Neural progenitor cell (in vitro differentiated cells): ENCODE measurements at regions not wholly inside any gene's neighbourhood (a gene's known extent, or its start where the extent isn't known, plus 50 kb on each side); places are given as distances from the start of the nearest gene placed in this dataset.
A peak's percentile ranks its signal among the peaks of the same experiment; 100 is the strongest.

Source experiments
- DNase-seq: peaks from one replicate; pipeline ENCODE4 v3.0.0-alpha.2; 2016; ENCODE audit warnings: low spot score
- H2AFZ ChIP-seq: fragments of 200-600 bp; sonication (generic); replicated peaks from 2 replicates; pipeline ENCODE4 v1.6.1; 2016; ENCODE audit warnings: antibody characterized with exemption
- H3F3A ChIP-seq: fragments of 200-600 bp; sonication (generic); 2 replicates; pipeline ENCODE4 v1.6.1; 2016; ENCODE audit warnings: antibody characterized with exemption, low read depth
- H3K27ac ChIP-seq: fragments of 200-600 bp; sonication (generic); 2 replicates; pipeline ENCODE4 v1.5.1; 2016; ENCODE audit warnings: mild to moderate bottlenecking
- H3K27me3 ChIP-seq: fragments of 200-600 bp; sonication (generic); 2 replicates; pipeline ENCODE4 v1.6.1; 2016; ENCODE audit warnings: mild to moderate bottlenecking, moderate library complexity
- H3K36me3 ChIP-seq: fragments of 200-600 bp; sonication (generic); 2 replicates; pipeline ENCODE4 v1.5.1; 2016
- H3K4me1 ChIP-seq: fragments of 200-600 bp; sonication (generic); 2 replicates; pipeline ENCODE4 v1.6.1; 2016; ENCODE audit warnings: mixed run types
- H3K4me2 ChIP-seq: fragments of 200-600 bp; sonication (generic); 2 replicates; pipeline ENCODE4 v1.6.1; 2016
- H3K4me3 ChIP-seq: fragments of 200-600 bp; sonication (generic); 2 replicates; pipeline ENCODE4 v1.5.1; 2016
- H3K79me2 ChIP-seq: fragments of 200-600 bp; sonication (generic); 2 replicates; pipeline ENCODE4 v1.6.1; 2016; ENCODE audit warnings: low read depth
- H3K9ac ChIP-seq: fragments of 200-600 bp; sonication (generic); 2 replicates; pipeline ENCODE4 v1.6.1; 2016
- H3K9me3 ChIP-seq: fragments of 200-600 bp; sonication (generic); 2 replicates; pipeline ENCODE4 v1.5.1; 2016; ENCODE audit warnings: low read depth
- H4K20me1 ChIP-seq: fragments of 200-600 bp; sonication (generic); 2 replicates; pipeline ENCODE4 v1.6.1; 2016; ENCODE audit warnings: low read depth
- H3K27ac Mint-ChIP-seq: 3 replicates; pipeline ENCODE4 v1.8.0; 2021; ENCODE audit warnings: mixed read lengths
- H3K27me3 Mint-ChIP-seq: 2 replicates; pipeline ENCODE4 v1.8.0; 2022; ENCODE audit warnings: low read depth, mild to moderate bottlenecking, inconsistent platforms, moderate library complexity, mixed read lengths; ENCODE audit not compliant: insufficient read depth
- H3K36me3 Mint-ChIP-seq: 3 replicates; pipeline ENCODE4 v1.8.0; 2021; ENCODE audit warnings: mixed read lengths
- H3K4me1 Mint-ChIP-seq: 3 replicates; pipeline ENCODE4 v1.8.0; 2021; ENCODE audit warnings: mixed read lengths
- H3K4me3 Mint-ChIP-seq: 3 replicates; pipeline ENCODE4 v1.8.0; 2021; ENCODE audit warnings: mild to moderate bottlenecking, moderate library complexity, mixed read lengths
- H3K9me3 Mint-ChIP-seq: 3 replicates; pipeline ENCODE4 v1.8.0; 2020; ENCODE audit warnings: mixed read lengths
- EZH2 ChIP-seq: fragments of 200-600 bp; sonication (generic); IDR thresholded peaks from 2 replicates; pipeline ENCODE4 v1.6.1; 2017; ENCODE audit warnings: antibody characterized with exemption, mild to moderate bottlenecking, moderate library complexity
- EZH2phosphoT487 ChIP-seq: fragments of 200-600 bp; sonication (generic); IDR thresholded peaks from 2 replicates; pipeline ENCODE4 v1.6.1; 2017; ENCODE audit warnings: antibody characterized with exemption
- TF ChIP-seq, protein P1 (sequence below): fragments of 200-600 bp; sonication (generic); IDR thresholded peaks from 2 replicates; pipeline ENCODE4 v1.5.1; 2017; ENCODE audit warnings: antibody characterized with exemption, mild to moderate bottlenecking

DNA sequence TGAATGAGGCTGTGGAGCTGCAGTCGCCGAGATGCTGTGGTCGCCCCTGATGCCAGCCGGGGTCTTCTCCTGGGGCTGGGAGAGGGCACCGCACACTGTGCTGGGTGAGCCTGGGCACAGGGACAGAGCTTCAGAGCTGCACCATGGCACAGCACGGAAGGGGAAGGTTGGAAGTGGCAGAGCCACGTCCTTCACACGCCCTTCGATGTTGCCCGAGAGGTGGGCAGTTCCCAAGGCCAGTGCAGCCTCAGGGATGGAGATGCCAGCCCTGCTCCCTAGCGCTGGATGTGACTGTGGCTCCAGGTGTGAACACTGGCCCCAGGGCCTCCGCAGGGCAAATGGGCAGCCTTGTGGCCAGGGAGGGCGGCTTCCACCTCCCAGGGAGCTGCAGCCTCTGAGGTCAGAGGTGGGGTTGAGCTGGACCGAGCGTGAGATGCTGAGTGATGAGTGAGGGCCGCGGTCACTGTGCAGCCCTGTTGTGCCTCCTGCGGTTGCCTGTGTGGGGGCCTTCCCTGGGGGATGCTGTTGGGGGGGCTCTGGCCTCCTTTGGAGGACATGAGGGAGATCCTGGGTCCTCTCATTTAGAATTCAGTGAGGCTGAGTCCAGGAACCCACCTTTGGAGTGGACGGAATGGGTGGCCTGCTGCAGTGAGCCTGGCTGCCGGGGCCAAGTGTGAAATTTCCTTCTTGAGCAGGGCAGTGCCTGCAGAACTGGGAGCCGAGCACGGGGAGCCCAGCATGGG is 1090.0 kb downstream of the BRD1 start:
- Mint-ChIP-seq H3K27ac (no peak overlapping the region), H3K27me3 (peaks cover 3% of the 10 kb centered on the region), H3K9me3 (no peaks in the 10 kb centered on the region), H3K4me1 (no peaks in the 10 kb centered on the region), H3K4me3 (no peak overlapping the region), H3K36me3 (peaks cover 9% of the 10 kb centered on the region)
- Histone ChIP-seq H3K4me2 (no peak overlapping the region), H3K4me3 (no peak overlapping the region), H3K4me1 (no peaks in the 10 kb centered on the region), H3K79me2 (no peaks in the 10 kb centered on the region), H3K27ac (no peak overlapping the region), H3K27me3 (no peaks in the 10 kb centered on the region), H2AFZ (no peak overlapping the region), H3K9ac (no peak overlapping the region), H4K20me1 (no peaks in the 10 kb centered on the region), H3K36me3 (no peaks in the 10 kb centered on the region), H3F3A (no peaks in the 10 kb centered on the region), H3K9me3 (no peaks in the 10 kb centered on the region)
- TF ChIP-seq EZH2phosphoT487 = no peak
- TF ChIP-seq, protein P1, sequence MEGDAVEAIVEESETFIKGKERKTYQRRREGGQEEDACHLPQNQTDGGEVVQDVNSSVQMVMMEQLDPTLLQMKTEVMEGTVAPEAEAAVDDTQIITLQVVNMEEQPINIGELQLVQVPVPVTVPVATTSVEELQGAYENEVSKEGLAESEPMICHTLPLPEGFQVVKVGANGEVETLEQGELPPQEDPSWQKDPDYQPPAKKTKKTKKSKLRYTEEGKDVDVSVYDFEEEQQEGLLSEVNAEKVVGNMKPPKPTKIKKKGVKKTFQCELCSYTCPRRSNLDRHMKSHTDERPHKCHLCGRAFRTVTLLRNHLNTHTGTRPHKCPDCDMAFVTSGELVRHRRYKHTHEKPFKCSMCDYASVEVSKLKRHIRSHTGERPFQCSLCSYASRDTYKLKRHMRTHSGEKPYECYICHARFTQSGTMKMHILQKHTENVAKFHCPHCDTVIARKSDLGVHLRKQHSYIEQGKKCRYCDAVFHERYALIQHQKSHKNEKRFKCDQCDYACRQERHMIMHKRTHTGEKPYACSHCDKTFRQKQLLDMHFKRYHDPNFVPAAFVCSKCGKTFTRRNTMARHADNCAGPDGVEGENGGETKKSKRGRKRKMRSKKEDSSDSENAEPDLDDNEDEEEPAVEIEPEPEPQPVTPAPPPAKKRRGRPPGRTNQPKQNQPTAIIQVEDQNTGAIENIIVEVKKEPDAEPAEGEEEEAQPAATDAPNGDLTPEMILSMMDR = no peak
- no peak for TF ChIP-seq EZH2
- DNase-seq = no peak

DNA sequence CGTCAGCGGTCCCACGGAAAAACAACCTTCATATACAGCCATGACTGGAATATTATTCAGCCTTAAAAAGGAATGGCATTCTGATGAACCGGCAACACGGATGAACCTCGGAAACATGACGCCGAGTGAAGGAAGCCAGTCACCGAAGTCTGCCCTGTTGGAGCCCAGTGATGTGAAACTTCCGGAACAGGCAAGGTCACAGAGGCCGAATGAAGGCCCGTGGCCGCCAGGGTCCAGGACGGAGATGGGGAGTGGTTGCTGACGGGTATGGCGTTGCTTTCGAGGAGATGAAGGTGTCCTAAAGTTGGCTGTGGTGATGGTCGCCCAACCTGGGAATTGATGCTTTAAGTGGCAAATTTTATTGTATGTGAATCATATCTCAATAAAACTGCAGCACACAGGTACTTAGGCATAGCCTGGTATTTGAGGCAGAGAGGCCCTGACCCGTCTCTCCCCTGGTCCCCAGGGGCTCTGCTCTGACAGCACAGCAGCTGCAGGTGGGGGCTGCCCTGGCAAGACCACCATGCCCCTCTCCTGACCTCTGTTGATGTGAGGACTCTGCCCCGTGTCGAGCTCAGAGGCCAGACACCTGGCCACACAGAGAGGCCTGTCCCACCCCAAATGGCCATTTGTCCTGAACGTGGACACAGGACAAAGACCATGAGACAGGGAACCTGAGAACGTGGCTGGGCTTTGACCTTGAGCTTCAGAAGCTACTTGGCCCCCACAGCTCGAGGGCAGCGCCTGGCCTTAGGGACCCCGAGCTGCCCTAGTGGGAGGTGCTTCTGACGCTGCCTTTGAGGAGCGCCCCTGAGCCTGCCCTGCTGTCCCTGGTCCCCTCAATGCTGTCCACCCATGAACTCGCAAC is 1090.8 kb downstream of the BRD1 start:
- DNase-seq = no peak
- no peak overlapping the region for H3K9ac ChIP-seq
- H3K79me2 ChIP-seq = no peaks in the 10 kb centered on the region
- H3K27ac ChIP-seq = no peak overlapping the region
- H3K27me3 ChIP-seq = no peaks in the 10 kb centered on the region
- no peak overlapping the region for H3K4me3 ChIP-seq
- Mint-ChIP-seq H3K9me3 (peaks cover 2% of the 10 kb centered on the region), H3K36me3 (peaks cover 11% of the 10 kb centered on the region), H3K27ac (peak overlapping the region; percentile 69), H3K4me1 (no peaks in the 10 kb centered on the region), H3K27me3 (peaks cover 3% of the 10 kb centered on the region), H3K4me3 (no peak overlapping the region)
- H4K20me1 ChIP-seq = no peaks in the 10 kb centered on the region
- no peak overlapping the region for H3K4me2 ChIP-seq
- no peaks in the 10 kb centered on the region for H3F3A ChIP-seq
- no peaks in the 10 kb centered on the region for H3K36me3 ChIP-seq
- no peaks in the 10 kb centered on the region for H3K9me3 ChIP-seq
- no peak overlapping the region for H2AFZ ChIP-seq
- TF ChIP-seq, protein P1 = no peak
- TF ChIP-seq EZH2phosphoT487 (no peak), EZH2 (no peak)
- no peaks in the 10 kb centered on the region for H3K4me1 ChIP-seq

DNA sequence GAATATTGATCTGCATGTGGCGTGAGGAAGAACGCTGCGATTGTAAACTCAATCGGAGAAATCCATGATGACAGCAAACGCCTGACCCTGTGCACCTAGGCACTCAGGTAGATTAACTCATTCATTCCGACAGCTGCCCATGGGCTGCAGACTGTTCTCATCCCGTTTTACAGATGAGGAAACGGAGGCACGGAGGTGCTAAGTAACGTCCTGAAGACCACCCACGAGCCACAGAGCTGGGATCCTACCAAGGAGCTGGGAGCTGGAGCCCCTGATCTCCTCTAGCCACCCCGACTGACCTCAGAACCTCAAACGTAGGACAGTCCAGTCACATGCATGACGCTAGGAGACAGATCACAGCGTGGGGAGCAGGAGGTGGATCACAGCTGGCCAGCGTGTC is 1092.7 kb downstream of the BRD1 start:
- H3K27ac ChIP-seq = no peak overlapping the region
- no peak for DNase-seq
- H4K20me1 ChIP-seq = no peaks in the 10 kb centered on the region
- H3K9me3 Mint-ChIP-seq = peaks cover 3% of the 10 kb centered on the region
- H3K27ac Mint-ChIP-seq = no peak overlapping the region
- peaks cover 4% of the 10 kb centered on the region for H3K27me3 Mint-ChIP-seq
- no peaks in the 10 kb centered on the region for H3K79me2 ChIP-seq
- no peaks in the 10 kb centered on the region for H3K9me3 ChIP-seq
- TF ChIP-seq, protein P1 = no peak
- TF ChIP-seq EZH2 = no peak
- no peak for TF ChIP-seq EZH2phosphoT487
- H3K4me3 ChIP-seq = no peak overlapping the region
- no peak overlapping the region for H3K4me3 Mint-ChIP-seq
- no peak overlapping the region for H3K9ac ChIP-seq
- H3K4me1 ChIP-seq = no peaks in the 10 kb centered on the region
- H2AFZ ChIP-seq = no peak overlapping the region
- no peaks in the 10 kb centered on the region for H3K36me3 ChIP-seq
- H3K4me1 Mint-ChIP-seq = no peaks in the 10 kb centered on the region
- H3K4me2 ChIP-seq = no peak overlapping the region
- peaks cover 14% of the 10 kb centered on the region for H3K36me3 Mint-ChIP-seq
- no peaks in the 10 kb centered on the region for H3F3A ChIP-seq
- no peaks in the 10 kb centered on the region for H3K27me3 ChIP-seq
